ENCODE measurements at regions not wholly inside any gene's neighbourhood (a gene's known extent, or its start where the extent isn't known, plus 50 kb on each side); places are given as distances from the start of the nearest gene placed in this dataset.

DNA sequence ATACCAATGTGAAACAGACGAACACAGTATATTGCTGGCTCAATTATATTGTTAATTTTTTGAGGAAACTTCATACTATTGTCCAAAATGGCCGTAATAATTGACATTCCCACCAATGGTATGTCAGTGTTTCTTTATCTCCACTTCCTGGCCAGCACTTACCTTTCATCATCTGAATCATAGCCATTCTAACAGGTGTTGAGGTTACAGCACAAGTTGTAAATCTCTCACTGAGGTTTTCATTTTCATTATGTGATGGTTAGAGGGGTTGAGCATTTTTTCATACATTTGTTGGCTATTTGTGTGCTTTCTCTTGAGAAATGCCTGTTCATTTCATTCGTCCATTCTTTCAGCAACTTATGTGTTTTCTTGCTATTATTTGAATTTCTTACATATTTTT is 824.0 kb downstream of the UQCRFS1 start:
- DNase-seq (ENCODE audit: insufficient read length, low spot score) (no peak), FAIRE-seq (no peak)
- no peak for TF ChIP-seq SPI1 (IDR thresholded peaks at IDR 0.05; ENCODE audit: low read depth, low read length)

DNA sequence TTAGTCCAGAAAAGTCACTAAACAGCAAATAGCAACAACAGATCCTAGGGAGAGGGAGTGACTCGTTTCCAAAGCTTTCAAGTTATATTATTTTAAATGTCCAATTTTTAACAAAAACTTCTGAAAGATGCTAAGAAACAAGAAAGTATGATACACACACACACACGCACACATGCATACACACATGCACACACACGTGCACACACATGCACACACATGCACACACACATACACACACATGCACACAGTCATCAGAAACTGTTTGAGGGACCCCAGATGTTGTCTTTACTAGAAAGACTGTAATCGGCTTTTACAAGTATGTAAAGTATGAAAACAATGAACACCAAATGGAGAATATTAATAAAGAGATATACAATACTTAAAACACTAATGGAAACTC is 825.4 kb downstream of the UQCRFS1 start:
- no peak for FAIRE-seq
- DNase-seq (ENCODE audit: insufficient read length, low spot score): no peak
- TF ChIP-seq SPI1 (IDR thresholded peaks at IDR 0.05; ENCODE audit: low read depth, low read length) (no peak), POU2F2 (IDR thresholded peaks at IDR 0.05; ENCODE audit: low read depth, low read length) (no peak), TAF1 (IDR thresholded peaks at IDR 0.05; ENCODE audit: low read depth, low read length) (no peak)

DNA sequence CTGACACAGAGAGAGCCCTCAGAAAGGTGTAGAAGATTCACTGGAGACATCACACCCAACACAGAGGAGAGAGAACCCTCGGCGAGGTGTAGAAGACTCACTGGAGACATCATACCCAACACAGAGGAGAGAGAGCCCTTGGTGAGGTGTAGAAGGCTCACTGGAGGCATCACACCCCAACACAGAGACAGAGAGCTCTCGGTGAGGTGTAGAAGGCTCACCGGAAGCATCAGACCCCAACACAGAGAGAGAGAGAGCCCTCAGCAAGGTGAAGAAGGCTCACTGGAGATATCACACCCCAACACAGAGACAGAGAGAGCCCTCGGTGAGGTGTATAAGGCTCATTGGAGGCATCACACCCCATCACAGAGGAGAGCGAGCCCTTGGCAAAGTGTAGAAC is 826.5 kb downstream of the UQCRFS1 start:
- no peak for DNase-seq (ENCODE audit: insufficient read length, low spot score)
- FAIRE-seq: no peak
- no peak for TF ChIP-seq TAF1 (IDR thresholded peaks at IDR 0.05; ENCODE audit: low read depth, low read length)
- no peak for TF ChIP-seq SPI1 (IDR thresholded peaks at IDR 0.05; ENCODE audit: low read depth, low read length)

DNA sequence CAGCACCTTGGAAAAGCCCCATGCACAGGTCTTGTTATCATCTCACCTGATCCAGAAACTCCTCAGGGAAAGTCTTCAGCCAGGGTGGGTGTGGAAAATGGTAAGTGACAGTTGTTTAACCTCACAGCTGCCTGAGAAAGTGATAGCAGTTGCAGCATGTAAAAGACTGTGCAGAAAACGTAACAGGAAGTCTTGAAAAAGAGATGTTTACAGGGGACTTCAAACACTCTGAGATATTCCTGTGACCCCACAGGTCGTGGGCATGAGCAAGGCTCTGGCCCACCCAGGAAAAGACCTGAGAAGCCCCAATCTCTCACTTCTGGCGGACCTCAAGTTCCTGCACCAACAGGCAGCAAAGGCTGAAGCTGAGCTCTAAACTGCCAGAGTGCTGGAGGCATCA is 826.9 kb downstream of the UQCRFS1 start:
- FAIRE-seq (no peak), DNase-seq (ENCODE audit: insufficient read length, low spot score) (no peak)
- no peak for TF ChIP-seq TAF1 (IDR thresholded peaks at IDR 0.05; ENCODE audit: low read depth, low read length)
- no peak for TF ChIP-seq SPI1 (IDR thresholded peaks at IDR 0.05; ENCODE audit: low read depth, low read length)
- no peak for TF ChIP-seq POLR2A (IDR thresholded peaks at IDR 0.05; ENCODE audit: low read depth, low read length)
- TF ChIP-seq POLR2AphosphoS5 (IDR thresholded peaks at IDR 0.05; ENCODE audit: low read depth, low read length): no peak
- no peak for TF ChIP-seq PAX5 (IDR thresholded peaks at IDR 0.05; ENCODE audit: insufficient read depth, low read length, severe bottlenecking)
- no peak for TF ChIP-seq POU2F2 (IDR thresholded peaks at IDR 0.05; ENCODE audit: low read depth, low read length)

DNA sequence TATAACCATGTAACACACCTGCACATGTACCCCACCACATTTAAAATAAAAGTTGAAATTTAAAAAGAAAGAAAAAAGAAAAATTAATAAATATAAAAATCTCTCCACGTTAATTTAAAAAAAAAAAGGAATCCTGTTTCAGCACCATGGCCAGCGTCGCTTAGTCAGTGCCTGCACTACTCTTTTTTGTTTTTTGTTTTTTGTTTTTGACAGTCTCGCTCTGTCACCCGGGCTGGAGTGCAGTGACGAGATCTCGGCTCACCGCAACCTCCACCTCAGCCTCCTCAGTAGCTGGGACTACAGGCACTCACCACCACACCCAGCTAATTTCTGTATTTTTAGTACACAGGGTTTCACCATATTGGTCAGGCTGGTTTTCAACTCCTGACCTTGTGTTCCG is 835.9 kb downstream of the UQCRFS1 start:
- FAIRE-seq: no peak
- TF ChIP-seq POLR2A (IDR thresholded peaks at IDR 0.05; ENCODE audit: low read depth, low read length) (no peak), POU2F2 (IDR thresholded peaks at IDR 0.05; ENCODE audit: low read depth, low read length) (no peak), PAX5 (IDR thresholded peaks at IDR 0.05; ENCODE audit: insufficient read depth, low read length, severe bottlenecking) (no peak), POLR2AphosphoS5 (IDR thresholded peaks at IDR 0.05; ENCODE audit: low read depth, low read length) (no peak), TAF1 (IDR thresholded peaks at IDR 0.05; ENCODE audit: low read depth, low read length) (no peak), SPI1 (IDR thresholded peaks at IDR 0.05; ENCODE audit: low read depth, low read length) (no peak)

DNA sequence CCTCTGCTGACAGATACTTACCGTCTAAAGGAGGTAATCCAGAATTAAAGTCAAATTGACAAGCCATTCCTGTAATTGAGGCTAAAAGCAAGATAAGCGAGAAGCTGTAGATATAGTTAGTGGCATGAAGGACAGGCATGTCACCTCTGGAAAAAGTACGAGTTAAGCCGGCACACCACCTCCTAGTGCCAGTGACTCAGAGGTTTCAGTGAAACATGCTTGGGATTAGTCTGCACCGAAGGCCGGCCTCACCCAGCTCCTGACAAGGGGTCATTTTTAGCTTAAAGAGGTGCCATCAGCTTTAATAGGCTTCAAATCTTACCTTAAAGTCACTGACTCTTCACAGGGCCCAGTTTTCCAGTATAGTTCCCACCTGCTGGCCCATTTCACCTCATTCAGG is 838.0 kb downstream of the UQCRFS1 start:
- TF ChIP-seq PAX5 (IDR thresholded peaks at IDR 0.05; ENCODE audit: insufficient read depth, low read length, severe bottlenecking) (no peak), POU2F2 (IDR thresholded peaks at IDR 0.05; ENCODE audit: low read depth, low read length) (no peak), POLR2A (IDR thresholded peaks at IDR 0.05; ENCODE audit: low read depth, low read length) (no peak), TAF1 (IDR thresholded peaks at IDR 0.05; ENCODE audit: low read depth, low read length) (no peak), POLR2AphosphoS5 (IDR thresholded peaks at IDR 0.05; ENCODE audit: low read depth, low read length) (no peak), SPI1 (IDR thresholded peaks at IDR 0.05; ENCODE audit: low read depth, low read length) (no peak)
- no peak for FAIRE-seq
- no peak for DNase-seq (ENCODE audit: insufficient read length, low spot score)

More for the DNA sequence above, 835.9 kb downstream of the UQCRFS1 start:
- DNase-seq (ENCODE audit: insufficient read length, low spot score): no peak

DNA sequence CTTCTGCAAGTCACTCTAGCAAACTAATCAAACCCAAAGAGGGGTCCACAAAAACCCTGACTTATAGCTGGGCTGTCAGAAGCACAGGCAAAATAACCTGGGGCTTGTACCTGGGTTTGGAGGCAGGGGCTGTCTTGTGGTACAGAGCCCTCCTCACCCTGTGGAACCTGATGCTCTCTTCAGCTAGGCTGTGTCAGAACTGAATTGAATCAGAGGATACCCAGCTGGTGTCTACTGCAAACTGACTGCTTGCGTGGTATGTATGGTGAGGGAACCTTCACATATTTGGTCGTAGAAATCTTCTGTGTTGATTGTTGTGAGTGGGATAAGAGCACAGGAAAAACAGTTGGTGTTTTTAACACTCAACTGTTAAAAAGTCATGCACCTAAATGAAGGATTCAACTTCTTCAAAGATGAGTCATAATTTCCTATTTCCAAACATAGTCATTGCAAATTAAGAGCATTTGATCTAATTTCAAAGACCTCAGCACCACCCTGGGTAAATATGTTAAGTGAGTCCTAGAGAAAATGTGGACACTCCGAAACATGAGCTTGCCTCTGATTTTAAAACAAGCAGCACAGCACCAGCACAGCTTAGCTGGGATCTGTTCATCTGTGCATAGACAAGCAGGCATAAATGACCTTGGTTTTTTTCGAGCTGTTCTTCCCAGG is 840.2 kb downstream of the UQCRFS1 start:
- DNase-seq (ENCODE audit: insufficient read length, low spot score) (no peak), FAIRE-seq (no peak)
- TF ChIP-seq POLR2AphosphoS5 (IDR thresholded peaks at IDR 0.05; ENCODE audit: low read depth, low read length) (no peak), POU2F2 (IDR thresholded peaks at IDR 0.05; ENCODE audit: low read depth, low read length) (no peak), TAF1 (IDR thresholded peaks at IDR 0.05; ENCODE audit: low read depth, low read length) (no peak), POLR2A (IDR thresholded peaks at IDR 0.05; ENCODE audit: low read depth, low read length) (no peak), SPI1 (IDR thresholded peaks at IDR 0.05; ENCODE audit: low read depth, low read length) (no peak), PAX5 (IDR thresholded peaks at IDR 0.05; ENCODE audit: insufficient read depth, low read length, severe bottlenecking) (no peak)

DNA sequence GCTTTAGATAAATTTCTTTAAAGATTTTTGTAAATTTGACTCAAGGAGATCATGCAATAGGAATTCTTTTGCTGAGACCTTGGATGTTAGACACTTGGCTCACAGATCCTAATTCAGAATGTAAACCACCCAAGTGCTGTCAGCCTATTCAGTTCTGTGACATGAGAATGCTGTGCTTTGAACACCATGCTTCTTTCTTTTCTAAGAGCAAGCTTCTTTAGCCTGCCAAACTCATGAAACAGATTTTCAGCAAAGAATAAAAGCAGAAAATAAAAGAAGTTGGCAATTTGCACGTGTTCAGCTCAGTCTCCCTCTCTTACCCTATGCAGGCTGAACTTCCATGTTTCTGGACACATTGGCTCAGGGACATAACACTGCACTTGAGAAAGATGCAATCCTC is 845.8 kb downstream of the UQCRFS1 start:
- TF ChIP-seq PAX5 (IDR thresholded peaks at IDR 0.05; ENCODE audit: insufficient read depth, low read length, severe bottlenecking): no peak
- no peak for TF ChIP-seq POLR2A (IDR thresholded peaks at IDR 0.05; ENCODE audit: low read depth, low read length)
- TF ChIP-seq POLR2AphosphoS5 (IDR thresholded peaks at IDR 0.05; ENCODE audit: low read depth, low read length): no peak
- TF ChIP-seq TAF1 (IDR thresholded peaks at IDR 0.05; ENCODE audit: low read depth, low read length): no peak
- TF ChIP-seq SPI1 (IDR thresholded peaks at IDR 0.05; ENCODE audit: low read depth, low read length): no peak
- no peak for TF ChIP-seq POU2F2 (IDR thresholded peaks at IDR 0.05; ENCODE audit: low read depth, low read length)
- FAIRE-seq: no peak
- DNase-seq (ENCODE audit: insufficient read length, low spot score): no peak

DNA sequence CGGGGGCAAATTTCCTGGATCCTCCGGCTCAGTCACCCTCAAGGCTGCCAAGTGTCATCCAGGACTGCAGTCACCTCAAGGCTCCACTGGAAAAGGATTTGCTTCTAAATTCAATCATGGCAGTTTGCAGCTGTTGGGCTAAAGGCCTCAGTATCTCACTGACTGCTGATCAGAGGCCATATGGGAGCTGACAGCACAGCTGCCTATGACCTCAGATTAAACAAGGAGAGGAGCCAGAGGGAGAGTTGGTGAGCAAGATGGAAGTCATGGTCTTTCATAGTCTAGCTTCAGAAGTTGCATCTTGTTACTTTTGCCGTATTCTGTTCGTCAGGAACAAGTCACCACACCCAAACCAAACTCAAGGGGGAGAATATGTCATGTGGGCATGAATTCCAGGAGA is 849.7 kb downstream of the UQCRFS1 start:
- no peak for DNase-seq (ENCODE audit: insufficient read length, low spot score)
- TF ChIP-seq POLR2AphosphoS5 (IDR thresholded peaks at IDR 0.05; ENCODE audit: low read depth, low read length) (no peak), POLR2A (IDR thresholded peaks at IDR 0.05; ENCODE audit: low read depth, low read length) (no peak), PAX5 (IDR thresholded peaks at IDR 0.05; ENCODE audit: insufficient read depth, low read length, severe bottlenecking) (no peak), SPI1 (IDR thresholded peaks at IDR 0.05; ENCODE audit: low read depth, low read length) (no peak), TAF1 (IDR thresholded peaks at IDR 0.05; ENCODE audit: low read depth, low read length) (no peak), POU2F2 (IDR thresholded peaks at IDR 0.05; ENCODE audit: low read depth, low read length) (no peak)

DNA sequence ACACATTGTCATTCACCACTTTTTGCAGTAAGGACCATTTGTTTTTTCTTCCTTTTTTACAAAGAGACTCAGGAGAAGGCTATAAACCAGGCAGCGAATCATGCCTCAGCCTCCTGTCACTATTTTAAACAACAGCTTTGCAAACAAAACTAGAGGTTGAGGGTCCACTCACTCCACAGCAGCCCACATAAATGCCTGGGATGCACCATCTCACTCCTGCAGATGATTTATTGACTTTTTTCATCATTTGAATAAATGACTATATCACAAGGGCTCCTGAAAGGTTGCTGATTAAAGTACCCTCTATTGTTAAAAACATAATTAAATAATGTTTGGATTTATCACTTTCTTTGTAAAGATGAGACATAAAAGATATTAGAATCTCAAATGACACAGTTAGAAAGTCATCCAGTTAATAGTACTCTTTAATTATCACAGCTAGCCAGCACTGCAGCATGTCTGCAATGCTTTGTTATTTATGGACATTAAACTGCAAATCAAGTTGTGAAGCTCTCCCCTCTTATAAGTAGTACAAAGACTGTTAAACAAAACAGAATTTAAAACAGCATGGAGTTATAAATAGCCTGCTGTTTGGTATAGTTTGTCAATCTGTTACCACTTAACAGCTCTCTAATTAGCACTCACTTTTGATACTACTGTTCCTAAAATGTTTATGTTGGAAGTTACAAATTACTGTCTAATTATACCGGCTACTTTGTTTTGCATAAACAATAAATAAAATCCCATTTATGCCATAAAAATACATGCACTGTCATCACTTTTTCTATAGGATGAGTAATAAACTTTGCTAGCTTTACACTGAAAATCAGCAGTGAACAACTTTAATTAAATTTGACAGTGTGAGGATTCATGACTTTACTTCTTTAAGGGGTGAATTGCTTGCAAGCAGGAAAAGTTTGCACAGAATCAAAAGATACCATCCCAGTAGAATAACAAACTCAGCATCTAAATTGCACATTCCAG is 853.2 kb downstream of the UQCRFS1 start:
- FAIRE-seq (no peak), DNase-seq (ENCODE audit: insufficient read length, low spot score) (no peak)
- no peak for TF ChIP-seq POLR2AphosphoS5 (IDR thresholded peaks at IDR 0.05; ENCODE audit: low read depth, low read length)
- no peak for TF ChIP-seq POU2F2 (IDR thresholded peaks at IDR 0.05; ENCODE audit: low read depth, low read length)
- TF ChIP-seq SPI1 (IDR thresholded peaks at IDR 0.05; ENCODE audit: low read depth, low read length): no peak
- TF ChIP-seq TAF1 (IDR thresholded peaks at IDR 0.05; ENCODE audit: low read depth, low read length): no peak
- TF ChIP-seq PAX5 (IDR thresholded peaks at IDR 0.05; ENCODE audit: insufficient read depth, low read length, severe bottlenecking): no peak
- no peak for TF ChIP-seq POLR2A (IDR thresholded peaks at IDR 0.05; ENCODE audit: low read depth, low read length)

More for the DNA sequence above, 849.7 kb downstream of the UQCRFS1 start:
- FAIRE-seq: no peak

All from GM12891 (cell line).